NCI-H2107 treated with DMSO at 0.1 percent for 48 hours (cell line): ENCODE measurements at regions not wholly inside any gene's neighbourhood (a gene's known extent, or its start where the extent isn't known, plus 50 kb on each side); places are given as distances from the start of the nearest gene placed in this dataset.
"Not testable (repeated sequence)": the region's sequence is repeated elsewhere in the genome, so short reads cannot be mapped to it uniquely, and the experiment has no call there.

Experiments
- DNase-seq: peaks from one replicate; lab custom pipeline; 2025; ENCODE audit not compliant: unreplicated experiment; lab: John Stamatoyannopoulos, UW

DNA sequence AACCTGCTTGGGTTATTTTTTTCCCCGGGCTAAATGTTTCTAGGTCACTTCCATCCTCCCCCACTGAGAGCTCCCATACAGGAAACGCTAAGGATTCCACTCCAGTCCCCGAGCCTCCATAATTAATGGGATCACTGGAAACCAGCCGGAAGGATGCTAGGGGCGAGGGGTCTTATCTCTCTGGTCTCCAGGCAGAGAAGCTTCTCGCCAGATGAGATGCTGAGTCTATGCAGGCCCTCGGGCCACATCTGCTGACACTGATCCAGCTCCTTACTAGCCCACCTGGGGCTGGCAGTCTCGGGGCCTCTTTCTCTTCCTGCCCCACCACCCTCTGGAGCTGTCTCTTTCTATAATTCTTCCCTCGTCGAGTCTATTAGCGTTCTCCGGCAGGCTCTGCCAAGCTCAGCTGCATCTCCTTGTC, 125.9 kb upstream of the SYT13 start:
- no peak for DNase-seq

DNA sequence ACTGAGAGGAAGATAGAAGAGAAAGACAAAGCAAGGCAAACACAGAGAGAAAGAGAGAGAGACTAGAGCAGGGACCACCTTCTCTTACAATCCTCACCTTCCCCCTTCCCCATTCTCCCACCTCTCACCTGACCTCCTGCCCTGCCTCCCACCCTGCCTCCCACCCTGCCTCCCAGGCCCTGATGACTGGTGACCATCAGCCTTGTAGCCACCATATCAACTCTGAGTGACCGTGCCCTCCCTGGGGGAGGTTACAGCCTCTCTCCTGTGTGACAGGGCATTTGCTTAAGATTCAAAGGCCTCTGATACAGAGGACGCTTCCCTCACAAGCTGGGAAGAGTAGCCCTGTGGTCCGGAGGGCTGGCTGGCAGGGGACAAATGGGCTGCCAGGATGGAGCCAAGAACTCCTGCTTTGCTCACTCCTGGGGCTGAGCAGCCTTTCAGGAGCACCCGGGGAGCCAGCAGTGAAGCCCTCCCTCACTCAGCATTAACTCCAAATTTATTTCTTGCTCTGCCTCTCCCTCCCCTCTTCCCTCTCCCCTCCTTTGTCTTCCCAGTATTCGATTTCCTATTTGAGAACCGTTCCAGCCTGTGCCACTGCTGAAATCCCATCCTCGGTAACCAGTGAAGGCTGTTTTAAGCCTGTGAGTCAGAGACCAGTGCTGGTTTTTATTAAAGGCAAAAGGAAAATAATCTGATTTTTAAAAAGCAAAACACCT, 125.2 kb upstream of the SYT13 start:
- no peak for DNase-seq

DNA sequence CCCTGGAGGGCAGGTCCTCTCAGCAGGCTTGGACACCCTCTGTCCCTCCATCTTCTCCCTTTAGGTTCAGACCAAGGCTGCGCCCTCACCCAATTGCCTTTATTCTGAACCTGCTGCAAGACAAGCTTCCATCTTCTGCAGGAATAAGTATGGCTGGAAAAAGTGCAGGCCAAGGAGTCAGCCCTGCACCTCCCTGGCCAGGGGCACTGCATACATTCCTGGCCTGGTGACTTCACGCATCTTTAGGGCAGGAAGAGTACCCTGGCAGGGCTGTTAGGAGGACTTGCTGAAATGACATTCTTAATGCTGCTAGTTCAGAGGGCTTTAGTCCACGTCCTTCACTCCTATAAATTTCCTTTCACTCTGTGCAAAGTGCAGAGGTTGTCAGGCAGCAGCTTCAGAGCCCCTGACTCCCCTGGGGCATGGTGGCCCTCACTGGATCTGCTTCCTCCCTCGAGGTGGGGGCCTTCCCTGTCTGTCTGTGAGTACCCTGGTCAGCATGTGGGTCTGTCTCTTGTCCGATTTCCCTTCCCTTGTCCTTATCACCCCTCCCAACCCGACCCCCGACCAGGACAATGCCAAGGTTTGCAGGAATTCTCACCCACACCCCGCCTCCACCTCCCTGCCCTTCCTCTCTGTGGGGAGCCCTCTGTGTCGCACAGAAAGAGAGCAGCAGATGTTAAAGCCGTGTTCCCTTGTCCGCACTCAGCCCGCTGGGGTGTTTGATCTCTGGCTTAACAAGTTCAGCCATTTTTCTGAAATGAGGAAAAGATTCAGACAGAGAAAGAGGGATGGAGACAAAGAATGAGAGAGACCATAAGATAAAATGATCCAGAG, 124.5 kb upstream of the SYT13 start:
- DNase-seq = no peak

DNA sequence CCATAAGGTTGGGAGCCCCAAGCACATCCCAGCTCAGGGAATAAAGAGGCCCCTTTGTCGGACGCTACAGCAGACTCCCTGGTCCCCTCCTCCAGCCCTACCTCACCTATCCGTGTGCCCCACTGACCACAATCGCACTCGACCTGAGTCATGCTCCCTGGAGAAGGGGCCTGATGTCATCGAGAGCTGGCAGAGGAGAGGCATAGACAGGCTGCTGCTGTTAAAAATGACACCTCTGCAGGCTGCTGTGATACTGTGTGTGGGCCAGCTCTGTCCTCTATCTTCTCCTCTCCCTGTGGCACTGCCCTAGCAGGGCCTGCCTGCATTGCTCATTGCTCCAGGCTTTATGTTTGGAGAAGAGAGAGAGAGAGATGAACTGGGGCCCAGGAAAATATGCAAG, 123.4 kb upstream of the SYT13 start:
- DNase-seq = no peak

DNA sequence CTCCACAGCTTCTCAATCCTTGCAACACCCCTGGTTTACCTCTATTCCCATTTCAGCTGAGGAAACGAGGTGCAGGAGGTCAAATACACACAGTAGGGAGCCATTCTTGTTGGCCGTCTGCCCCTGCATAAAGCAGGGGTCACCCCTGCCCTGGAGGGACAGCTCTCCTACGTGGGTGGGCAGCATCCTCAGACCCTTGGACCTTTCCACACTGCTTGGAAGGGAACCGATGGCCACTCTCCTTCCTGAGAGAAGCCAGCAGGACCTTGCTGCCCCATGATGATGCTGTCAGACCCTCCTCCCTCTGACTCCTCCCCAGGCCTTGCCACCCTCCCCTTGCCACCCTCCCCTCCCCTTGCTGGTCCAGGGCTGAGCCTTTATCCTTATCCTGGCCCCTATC, 121.1 kb upstream of the SYT13 start:
- no peak for DNase-seq

DNA sequence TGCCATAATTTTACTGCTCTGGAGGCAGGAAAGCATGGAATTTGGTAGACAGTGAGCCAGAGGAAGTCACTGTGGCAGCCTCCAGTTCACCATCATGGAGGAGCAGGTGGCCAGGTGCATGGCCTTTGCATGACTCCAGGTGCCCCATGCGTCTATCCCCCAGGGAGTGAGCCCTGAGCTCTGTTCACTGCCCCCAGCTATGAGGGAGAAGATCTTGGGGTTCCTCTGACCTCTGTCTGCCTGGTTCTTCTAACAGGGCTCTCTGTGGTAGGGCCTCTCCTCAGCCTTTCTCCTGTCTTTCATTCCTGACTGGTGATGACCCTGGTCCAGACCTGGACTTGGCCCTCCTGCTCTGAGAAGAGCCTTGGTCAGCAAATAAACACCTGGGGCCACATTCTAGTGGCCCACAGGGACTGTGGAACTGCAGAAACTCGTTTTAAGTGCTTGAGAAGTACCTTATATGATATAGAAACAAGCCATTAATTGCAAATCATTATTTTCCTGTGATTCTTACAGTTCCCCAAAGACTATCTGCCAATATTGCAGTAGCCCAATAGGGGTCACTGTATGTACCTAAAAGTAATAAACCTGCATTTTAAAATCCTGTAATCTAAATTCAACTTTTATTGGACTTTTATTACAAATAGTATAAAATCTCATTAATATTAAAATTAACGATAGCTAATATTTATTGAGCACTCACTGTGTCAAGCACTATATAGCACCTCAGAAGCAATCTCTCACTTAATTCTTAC, 120.0 kb upstream of the SYT13 start:
- no peak for DNase-seq

DNA sequence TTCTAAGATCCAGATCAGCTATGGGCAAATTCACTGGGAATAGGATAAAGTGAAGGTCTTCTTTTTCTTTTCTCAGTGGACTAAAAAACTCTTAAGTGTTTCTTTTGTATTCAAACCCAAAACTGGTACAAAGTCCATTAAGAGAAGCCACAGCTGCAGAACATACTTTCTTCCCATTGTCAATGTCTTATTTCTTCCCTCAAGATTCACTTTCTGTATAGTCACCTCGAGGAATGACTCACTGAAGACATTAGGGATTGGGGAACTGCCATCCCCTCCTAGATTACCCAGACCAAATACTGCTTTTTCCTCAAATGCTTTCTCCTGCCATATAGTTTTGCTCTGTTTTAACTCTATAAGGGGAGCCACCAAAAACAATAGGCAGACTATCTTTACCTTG, 117.4 kb upstream of the SYT13 start:
- DNase-seq = not testable (repeated sequence)

DNA sequence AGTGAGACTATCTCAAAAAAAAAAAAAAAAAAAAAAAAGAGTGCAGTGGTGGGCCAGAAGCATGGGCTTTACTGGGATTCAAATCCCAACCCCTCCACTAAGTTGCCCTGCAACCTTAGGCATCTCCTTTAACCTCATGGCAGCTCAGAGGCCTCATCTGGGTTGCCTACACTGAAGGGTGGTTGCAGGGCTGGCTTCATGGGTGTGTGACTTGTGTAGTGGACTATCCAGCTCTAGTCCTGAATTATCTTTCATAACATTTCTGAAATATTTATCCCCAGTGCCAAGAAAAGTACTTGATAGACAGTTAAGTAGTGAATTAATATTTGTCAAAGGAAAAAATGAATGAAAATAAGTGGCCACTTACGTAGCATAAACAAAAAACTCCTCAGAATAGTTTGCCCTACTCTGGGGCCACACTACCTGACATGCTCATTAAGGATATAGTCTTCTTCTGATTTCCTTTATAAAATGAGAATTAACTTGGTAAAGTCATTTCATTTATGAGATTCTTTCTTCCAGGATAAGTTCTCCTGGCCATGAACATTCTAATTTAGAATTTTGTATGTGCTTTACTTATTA, 116.0 kb upstream of the SYT13 start:
- no peak for DNase-seq

DNA sequence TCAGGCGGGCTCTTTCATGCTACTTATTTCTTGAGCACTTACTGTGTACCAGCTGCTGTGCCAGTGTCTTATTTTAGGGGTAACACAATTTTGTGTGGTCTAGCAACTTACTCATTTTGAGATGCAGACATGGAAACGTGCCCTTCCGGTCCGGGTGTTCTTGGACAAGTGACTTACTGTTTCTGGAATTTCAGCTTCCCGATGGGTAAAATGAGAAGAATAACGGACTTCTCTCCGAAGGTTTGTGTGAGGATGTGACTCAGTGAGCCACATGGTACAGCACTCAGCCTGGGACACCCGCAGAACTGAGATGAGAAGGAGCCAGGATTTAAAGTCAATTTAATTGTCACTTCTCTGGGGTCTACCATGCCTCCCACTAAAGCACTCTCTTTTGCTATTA, 114.5 kb upstream of the SYT13 start:
- DNase-seq = no peak

DNA sequence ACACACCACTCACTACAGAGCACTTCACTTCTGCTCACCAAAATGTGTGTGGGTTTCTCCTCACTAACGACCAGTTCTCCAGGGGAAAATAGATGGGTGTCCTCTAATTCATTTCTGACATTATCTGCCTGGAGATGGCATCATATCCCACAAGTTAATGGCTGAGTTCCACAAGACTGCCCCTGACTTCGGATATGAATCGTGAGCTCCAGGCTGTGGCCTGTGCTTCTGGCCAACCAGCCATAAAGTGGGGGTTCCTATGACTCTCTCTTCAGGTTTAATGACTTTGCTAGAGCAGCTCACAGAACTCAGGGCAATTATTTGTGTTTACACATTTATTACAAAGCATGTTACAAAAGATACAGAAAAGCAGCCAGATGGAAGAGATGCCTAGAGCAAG, 113.0 kb upstream of the SYT13 start:
- DNase-seq = no peak

DNA sequence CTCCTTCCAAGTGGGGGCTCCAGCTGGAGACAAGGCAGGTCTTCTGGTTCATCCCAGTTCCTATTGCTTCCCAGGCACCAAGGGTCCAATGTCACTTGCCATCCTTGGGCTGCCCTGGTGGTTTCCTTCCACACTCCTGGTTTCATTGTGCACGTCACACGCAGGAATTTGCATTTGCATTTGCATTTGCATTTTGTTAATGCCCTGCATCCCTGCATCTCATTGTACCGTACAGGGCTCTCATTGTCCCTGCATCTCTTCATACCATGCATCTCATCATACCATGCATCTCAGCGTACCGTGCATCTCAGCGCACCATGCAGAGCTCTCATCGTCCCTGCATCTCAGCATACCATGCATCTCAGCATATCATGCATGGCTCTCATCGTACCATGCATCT, 112.2 kb upstream of the SYT13 start:
- no peak for DNase-seq

DNA sequence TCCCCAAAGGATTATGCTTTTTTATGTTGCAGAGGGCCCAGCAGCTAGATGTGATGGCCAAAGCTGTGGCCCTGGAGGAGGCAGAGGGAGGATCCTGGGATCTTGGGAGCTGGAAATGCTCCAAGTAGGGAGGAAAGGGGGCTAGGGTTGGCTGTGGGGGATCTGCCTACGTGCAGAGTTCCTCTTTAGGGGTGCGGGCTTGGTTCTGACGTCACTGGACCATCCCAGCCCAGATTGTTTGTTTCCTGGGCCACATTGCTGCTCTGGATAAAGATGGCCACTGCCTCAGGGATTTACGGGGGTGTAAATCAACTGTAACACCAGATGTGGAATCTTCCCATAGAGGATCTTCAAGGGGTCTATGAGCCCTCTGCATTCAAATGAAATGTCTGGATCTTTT, 110.3 kb upstream of the SYT13 start:
- DNase-seq = no peak

DNA sequence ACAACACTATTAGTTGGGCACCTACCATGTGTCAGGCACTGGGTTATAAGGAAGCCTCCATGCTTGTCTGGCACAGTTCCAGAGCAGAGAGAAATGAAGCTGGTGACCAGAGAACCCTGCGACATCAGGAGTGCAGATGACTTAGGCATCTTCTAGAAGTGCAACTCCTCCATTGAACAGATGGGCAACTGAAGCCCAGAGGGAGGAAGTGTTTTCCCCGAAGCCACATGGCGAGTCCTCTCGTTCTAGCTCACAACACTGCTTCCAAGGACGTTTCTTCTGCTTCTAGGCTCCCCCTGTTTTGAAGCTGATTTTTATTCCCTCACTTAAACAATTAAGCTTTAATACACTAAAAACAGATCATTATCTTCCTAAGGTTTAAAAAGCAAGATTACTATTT, 109.8 kb upstream of the SYT13 start:
- DNase-seq = no peak

DNA sequence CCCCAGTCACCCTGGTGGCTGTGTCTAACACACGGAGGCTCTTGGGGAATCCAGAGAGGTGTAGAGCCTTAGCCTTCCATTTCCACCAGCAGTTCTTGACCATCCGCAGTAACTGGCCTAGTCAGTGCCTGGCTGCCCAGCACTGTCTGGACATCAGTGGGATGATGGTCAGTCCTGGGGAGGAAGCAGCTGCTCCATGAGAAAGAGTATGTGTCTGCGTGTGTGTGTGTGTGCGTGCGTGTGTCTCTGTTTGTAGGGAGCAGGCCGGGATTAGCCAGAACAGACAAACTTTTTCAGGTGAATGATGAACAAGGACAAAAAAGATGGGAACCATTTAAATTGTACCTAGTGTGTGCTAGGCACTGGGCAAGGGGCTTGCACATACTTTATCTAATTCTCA, 109.3 kb upstream of the SYT13 start:
- DNase-seq = no peak

DNA sequence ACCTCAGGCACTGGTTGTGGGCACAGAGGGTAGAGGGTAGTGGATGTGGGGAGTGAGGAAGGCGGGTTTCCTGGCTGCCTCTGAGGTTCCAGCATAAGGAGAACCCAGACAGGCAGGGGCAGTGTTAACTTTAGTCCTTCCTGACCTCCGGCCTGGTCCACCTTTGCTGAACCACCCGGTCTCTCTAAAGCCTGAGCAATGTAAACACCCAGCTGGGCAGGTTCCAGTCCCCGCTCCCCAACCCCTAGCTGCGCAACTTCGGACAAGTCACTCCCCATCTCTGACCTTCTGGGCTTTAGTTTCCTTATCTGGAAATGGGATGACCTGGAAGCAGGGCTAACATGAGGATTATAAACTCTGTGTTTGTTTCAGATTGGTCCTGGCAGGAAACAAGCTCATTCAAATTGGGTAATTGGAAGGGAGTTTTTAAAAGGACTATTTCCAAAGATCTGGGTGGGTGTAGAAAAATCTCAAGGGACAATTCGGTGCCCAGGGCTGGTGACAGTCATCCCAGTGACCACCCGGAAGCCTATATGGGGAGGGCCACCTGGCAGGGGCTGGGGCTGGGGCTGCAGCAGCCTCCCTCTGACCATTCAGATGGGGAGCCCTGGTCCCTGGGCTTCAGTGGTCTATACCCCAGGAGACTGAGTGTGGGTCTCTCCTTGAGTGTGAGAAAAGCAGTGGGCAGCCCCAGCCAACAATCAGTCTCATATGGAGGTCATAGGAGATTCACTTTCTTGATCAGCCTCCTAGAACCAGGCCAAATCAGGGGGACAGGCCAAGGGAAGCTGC, 108.3 kb upstream of the SYT13 start:
- no peak for DNase-seq

DNA sequence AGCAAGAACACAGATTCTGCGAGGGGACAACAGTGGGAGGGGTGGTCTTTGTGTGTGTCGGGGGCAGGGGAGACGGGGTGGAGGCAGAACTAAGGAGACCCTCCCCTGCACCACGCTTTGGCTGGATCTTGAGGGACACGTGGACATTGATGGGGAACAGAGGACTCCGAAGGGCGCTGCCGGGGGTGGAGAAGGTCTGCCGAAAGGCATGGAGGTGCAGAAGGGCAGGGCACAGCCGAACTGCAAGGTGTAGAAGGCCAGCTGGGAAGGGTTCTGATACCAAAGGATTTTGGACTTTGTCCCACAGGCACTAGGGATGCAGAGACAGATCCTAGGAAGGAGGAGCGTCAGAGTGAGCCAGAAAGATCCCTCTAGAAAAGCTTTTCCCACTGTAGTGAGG, 107.7 kb upstream of the SYT13 start:
- no peak for DNase-seq

DNA sequence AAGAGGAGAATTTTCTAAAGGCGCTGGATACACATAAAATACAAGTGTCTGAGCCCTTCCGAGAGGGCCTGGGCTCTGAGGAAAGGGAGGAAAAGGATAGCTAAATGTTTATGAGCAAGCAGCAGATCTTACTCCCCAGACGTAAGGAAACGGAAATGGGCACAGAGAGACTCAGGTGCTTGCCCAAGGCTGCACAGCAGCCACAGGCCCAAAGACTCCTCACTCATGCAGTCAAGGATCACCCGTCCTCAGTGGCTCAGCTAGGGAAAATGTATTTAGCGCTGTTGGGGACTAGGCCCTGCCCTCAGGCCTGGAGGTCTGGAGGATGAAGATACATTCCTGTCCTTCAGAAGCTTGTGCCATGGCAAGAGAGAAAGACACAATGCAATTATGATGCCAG, 107.2 kb upstream of the SYT13 start:
- no peak for DNase-seq

DNA sequence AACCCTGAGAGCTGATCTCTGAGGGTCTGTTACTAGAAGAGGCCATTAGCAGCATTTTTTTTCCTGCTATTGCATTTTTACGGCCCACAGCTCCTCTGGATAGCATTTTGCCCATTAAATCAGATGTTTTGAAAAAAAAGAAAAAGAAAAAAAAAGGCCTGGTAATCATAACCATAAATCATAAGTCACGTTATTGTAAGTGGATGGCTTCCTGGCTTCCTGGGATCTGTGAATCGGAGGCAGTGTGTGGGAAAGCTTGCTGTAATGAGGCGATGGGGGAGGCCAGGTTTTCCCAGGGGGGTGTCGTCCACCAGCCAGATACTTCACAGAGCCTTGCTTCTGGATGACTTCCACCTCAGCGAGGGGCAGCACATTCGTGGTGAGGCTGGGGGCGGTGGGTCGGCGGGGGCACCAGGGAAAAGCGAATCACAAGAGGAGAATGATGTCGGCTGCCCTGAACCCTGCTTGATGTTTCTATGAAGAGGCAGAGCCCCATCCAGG, 106.5 kb upstream of the SYT13 start:
- DNase-seq = no peak

DNA sequence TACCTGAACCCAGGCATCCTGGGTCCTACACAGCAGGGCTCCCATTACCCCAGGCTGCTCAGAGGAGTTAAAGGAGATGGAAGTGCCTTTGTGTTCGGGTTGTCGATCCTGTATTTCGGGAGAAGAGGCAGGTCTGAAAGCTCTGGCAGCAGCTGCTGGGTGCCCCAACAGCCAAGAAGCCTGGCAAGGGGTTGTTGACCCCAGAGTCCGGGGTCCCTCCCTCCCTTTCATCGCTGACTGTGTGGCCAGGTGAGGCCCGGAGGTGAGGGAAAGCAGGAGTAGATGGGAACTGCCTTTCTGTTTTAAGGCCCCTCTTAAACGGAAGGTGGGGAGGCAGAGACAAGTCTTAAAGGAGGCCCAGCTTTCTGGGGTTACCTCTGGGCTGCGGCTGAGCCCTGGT, 106.0 kb upstream of the SYT13 start:
- no peak for DNase-seq

DNA sequence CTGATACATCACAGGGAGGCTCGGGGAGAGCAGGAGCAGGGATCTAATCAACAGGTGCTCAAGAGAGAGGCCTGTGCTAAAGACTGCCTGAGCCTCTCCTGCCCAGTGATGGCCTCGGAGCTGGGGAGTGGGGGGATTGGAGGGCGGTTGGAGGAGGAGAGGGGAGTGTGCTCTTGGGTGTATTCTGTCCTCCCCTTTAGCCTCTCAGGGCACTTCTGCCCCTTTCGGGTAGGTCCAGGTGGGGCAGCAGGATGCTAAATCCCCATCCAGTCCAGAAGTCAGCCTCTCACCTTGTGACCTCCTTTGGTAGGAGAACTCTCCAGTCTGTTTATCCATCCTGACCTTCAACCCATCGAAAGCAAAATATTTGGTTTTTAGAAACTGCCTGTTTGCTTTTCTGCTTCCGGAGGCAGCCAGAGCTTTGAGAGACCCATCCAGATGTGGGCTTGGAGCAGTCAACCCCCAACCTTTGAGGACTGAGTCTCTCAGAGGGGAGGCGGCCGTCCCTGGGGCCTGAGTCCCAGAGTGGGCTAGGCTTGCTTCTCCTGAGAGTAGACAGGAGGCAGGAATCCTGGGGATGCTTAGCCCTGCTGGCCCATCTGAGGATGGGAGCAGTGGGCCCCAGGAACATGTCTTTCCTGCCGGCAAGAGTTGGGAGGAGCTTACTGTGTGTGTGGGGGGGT, 105.2 kb upstream of the SYT13 start:
- no peak for DNase-seq
